Fibroblast of skin of right quadriceps (primary cell): ENCODE measurements at regions not wholly inside any gene's neighbourhood (a gene's known extent, or its start where the extent isn't known, plus 50 kb on each side); places are given as distances from the start of the nearest gene placed in this dataset.

Source experiments
- DNase-seq: peaks from one replicate; pipeline ENCODE4 v3.0.0-alpha.2; 2013

- no peak for DNase-seq
Observed at GRCh38 chr6:153621491-153621890, 417.5 kb upstream of the OPRM1 start.

- no peak for DNase-seq
Observed at GRCh38 chr6:153621070-153621469, 418.0 kb upstream of the OPRM1 start.

- DNase-seq, result no peak
Observed at GRCh38 chr6:153618371-153619322, 420.4 kb upstream of the OPRM1 start.

GRCh38 chr6:153616506-153616905 lies 422.5 kb upstream of the OPRM1 start:
- no peak for DNase-seq

- DNase-seq, result no peak
Observed at GRCh38 chr6:153613719-153614455, 425.2 kb upstream of the OPRM1 start.

- no peak for DNase-seq
Observed at GRCh38 chr6:153602401-153602800, 436.6 kb upstream of the OPRM1 start.

GRCh38 chr6:153599901-153600300 lies 439.1 kb upstream of the OPRM1 start:
- no peak for DNase-seq

GRCh38 chr6:153595903-153596302 lies 443.1 kb upstream of the OPRM1 start:
- DNase-seq, result peak; percentile 17

- no peak for DNase-seq
Observed at GRCh38 chr6:153594871-153595270, 444.2 kb upstream of the OPRM1 start.

GRCh38 chr6:153591159-153591558 lies 447.9 kb upstream of the OPRM1 start:
- DNase-seq, result no peak

- DNase-seq, result no peak
Observed at GRCh38 chr6:153590411-153590810, 448.6 kb upstream of the OPRM1 start.

GRCh38 chr6:153588330-153588729 lies 450.7 kb upstream of the OPRM1 start:
- no peak for DNase-seq

GRCh38 chr6:153583685-153584084 lies 452.6 kb upstream of the RGS17 start:
- DNase-seq, result no peak

GRCh38 chr6:153580776-153581175 lies 449.7 kb upstream of the RGS17 start:
- DNase-seq, result no peak

GRCh38 chr6:153575528-153575927 lies 444.4 kb upstream of the RGS17 start:
- no peak for DNase-seq

- DNase-seq, result no peak
Observed at GRCh38 chr6:153574231-153574630, 443.1 kb upstream of the RGS17 start.

GRCh38 chr6:153572371-153572770 lies 441.3 kb upstream of the RGS17 start:
- DNase-seq, result no peak

- peak; percentile 74 for DNase-seq
Observed at GRCh38 chr6:153568628-153569027, 437.5 kb upstream of the RGS17 start.

- peak; percentile 28 for DNase-seq
Observed at GRCh38 chr6:153564803-153565202, 433.7 kb upstream of the RGS17 start.

- DNase-seq, result no peak
Observed at GRCh38 chr6:153563001-153563400, 431.9 kb upstream of the RGS17 start.

GRCh38 chr6:153553627-153554026 lies 422.5 kb upstream of the RGS17 start:
- no peak for DNase-seq

- DNase-seq, result no peak
Observed at GRCh38 chr6:153539602-153540001, 408.5 kb upstream of the RGS17 start.

GRCh38 chr6:153538491-153538890 lies 407.4 kb upstream of the RGS17 start:
- peak; percentile 7 for DNase-seq

GRCh38 chr6:153537422-153537821 lies 406.3 kb upstream of the RGS17 start:
- DNase-seq, result peak; percentile 2
